ENCODE measurements at regions not wholly inside any gene's neighbourhood (a gene's known extent, or its start where the extent isn't known, plus 50 kb on each side); places are given as distances from the start of the nearest gene placed in this dataset.
"Not testable (repeated sequence)": the region's sequence is repeated elsewhere in the genome, so short reads cannot be mapped to it uniquely, and the experiment has no call there.

- 56 to 59% methylated on average over 2 of the region's 2 CpGs for WGBS, 2 donors
- Histone ChIP-seq H3K36me3 (replicated peaks in 1 of 2; ENCODE audit: insufficient read depth in 1 of 2, low read depth in 2 of 2) (no peaks in the 10 kb centered on the region), H3K27me3 (peaks cover 0 to 2% of the 10 kb centered on the region in 2 donors), H3K27ac (no peak overlapping the region), H3K4me1 (no peaks in the 10 kb centered on the region), H3K4me3 (no peak overlapping the region), H3K9me3 (no peaks in the 10 kb centered on the region)
- intact Hi-C loops (cut with DNase I), result no loop called here
- DNase-seq (no peak), ATAC-seq (no peak)
- TF ChIP-seq POLR2A (IDR thresholded peaks at IDR 0.05), result no peak
- TF ChIP-seq, protein P1, sequence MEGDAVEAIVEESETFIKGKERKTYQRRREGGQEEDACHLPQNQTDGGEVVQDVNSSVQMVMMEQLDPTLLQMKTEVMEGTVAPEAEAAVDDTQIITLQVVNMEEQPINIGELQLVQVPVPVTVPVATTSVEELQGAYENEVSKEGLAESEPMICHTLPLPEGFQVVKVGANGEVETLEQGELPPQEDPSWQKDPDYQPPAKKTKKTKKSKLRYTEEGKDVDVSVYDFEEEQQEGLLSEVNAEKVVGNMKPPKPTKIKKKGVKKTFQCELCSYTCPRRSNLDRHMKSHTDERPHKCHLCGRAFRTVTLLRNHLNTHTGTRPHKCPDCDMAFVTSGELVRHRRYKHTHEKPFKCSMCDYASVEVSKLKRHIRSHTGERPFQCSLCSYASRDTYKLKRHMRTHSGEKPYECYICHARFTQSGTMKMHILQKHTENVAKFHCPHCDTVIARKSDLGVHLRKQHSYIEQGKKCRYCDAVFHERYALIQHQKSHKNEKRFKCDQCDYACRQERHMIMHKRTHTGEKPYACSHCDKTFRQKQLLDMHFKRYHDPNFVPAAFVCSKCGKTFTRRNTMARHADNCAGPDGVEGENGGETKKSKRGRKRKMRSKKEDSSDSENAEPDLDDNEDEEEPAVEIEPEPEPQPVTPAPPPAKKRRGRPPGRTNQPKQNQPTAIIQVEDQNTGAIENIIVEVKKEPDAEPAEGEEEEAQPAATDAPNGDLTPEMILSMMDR (IDR thresholded peaks at IDR 0.05), result no peak
Observed at GRCh38 chr14:86915406-86915805, 1077.6 kb downstream of the GALC start.

DNA sequence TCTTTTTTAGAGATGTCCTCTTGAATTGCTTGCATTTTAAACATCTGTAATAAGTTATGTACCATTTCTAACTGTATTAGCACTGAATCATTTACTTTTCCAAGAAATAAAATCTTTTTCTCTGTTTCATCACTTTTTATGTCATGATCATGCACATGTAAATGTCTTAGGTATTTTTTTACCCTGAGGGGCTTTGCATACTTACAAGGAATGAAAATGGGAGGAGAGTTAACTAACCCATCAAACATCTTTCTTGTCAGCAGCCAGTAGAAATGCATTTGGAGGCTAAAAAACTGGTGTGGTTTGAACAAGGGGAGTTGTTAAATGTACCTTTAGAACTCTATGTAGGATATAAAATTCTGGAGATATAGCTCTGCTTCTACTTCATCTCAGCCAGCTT lies 1080.3 kb downstream of the GALC start:
- no peak for DNase-seq
- no peak for ATAC-seq
- no peak overlapping the region for H3K4me3 ChIP-seq
- no peaks in the 10 kb centered on the region for H3K36me3 ChIP-seq (replicated peaks in 1 of 2; ENCODE audit: insufficient read depth in 1 of 2, low read depth in 2 of 2)
- intact Hi-C loops (cut with DNase I), result no loop called here
- H3K4me1 ChIP-seq, result no peaks in the 10 kb centered on the region
- peaks cover 0 to 3% of the 10 kb centered on the region in 2 donors for H3K27me3 ChIP-seq
- H3K9me3 ChIP-seq, result no peaks in the 10 kb centered on the region
- no peak for TF ChIP-seq POLR2A (IDR thresholded peaks at IDR 0.05)
- TF ChIP-seq, protein P1 (IDR thresholded peaks at IDR 0.05), result no peak
- H3K27ac ChIP-seq, result no peak overlapping the region

GRCh38 chr14:86911486-86911885 lies 1081.5 kb downstream of the GALC start:
- H3K36me3 ChIP-seq (replicated peaks in 1 of 2; ENCODE audit: insufficient read depth in 1 of 2, low read depth in 2 of 2), result no peaks in the 10 kb centered on the region
- no peaks in the 10 kb centered on the region for H3K9me3 ChIP-seq
- no peak for TF ChIP-seq POLR2A (IDR thresholded peaks at IDR 0.05)
- TF ChIP-seq, protein P1 (IDR thresholded peaks at IDR 0.05), result no peak
- DNase-seq (no peak), ATAC-seq (no peak)
- peaks cover 0 to 3% of the 10 kb centered on the region in 2 donors for H3K27me3 ChIP-seq
- no peaks in the 10 kb centered on the region for H3K4me1 ChIP-seq
- intact Hi-C loops (cut with DNase I), result no loop called here
- whole genome bisulfite sequencing, 2 donors, result 82 to 89% methylated on average over 6 of the region's 6 CpGs
- no peak overlapping the region for H3K27ac ChIP-seq
- no peak overlapping the region for H3K4me3 ChIP-seq

DNA sequence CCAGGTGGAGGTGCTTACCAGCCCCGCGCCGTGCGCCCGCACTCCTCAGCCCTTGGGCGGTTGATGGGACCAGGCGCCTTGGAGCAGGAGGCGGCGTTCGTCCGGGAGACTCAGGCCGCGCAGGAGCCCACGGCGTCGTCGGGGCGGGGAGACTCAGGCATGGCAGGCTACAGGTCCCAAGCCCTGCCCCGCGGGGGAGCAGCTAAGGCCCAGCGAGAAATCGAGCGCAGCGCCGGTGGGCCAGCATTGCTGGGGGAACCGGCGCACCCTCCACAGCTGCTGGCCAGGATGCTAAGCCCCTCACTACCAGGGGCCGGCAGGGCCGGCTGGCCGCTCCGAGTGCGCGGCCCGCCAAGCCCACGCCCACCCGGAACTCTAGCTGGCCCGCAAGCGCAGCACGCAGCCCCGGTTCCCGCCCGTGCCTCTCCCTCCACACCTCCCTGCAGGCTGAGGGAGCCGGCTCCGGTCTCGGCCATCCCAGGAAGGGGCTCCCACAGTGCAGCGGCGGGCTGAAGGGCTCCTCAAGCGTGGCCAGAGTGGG lies 1087.5 kb downstream of the GALC start:
- 94 to 97% methylated on average over 32 to 35 of the region's 48 CpGs for WGBS, 2 donors
- H3K9me3 ChIP-seq; H3K4me3 ChIP-seq; H3K27ac ChIP-seq; ATAC-seq; intact Hi-C loops (cut with DNase I); DNase-seq; H3K27me3 ChIP-seq; H3K36me3 ChIP-seq (replicated peaks in 1 of 2; ENCODE audit: insufficient read depth in 1 of 2, low read depth in 2 of 2); H3K4me1 ChIP-seq: not testable (repeated sequence)

DNA sequence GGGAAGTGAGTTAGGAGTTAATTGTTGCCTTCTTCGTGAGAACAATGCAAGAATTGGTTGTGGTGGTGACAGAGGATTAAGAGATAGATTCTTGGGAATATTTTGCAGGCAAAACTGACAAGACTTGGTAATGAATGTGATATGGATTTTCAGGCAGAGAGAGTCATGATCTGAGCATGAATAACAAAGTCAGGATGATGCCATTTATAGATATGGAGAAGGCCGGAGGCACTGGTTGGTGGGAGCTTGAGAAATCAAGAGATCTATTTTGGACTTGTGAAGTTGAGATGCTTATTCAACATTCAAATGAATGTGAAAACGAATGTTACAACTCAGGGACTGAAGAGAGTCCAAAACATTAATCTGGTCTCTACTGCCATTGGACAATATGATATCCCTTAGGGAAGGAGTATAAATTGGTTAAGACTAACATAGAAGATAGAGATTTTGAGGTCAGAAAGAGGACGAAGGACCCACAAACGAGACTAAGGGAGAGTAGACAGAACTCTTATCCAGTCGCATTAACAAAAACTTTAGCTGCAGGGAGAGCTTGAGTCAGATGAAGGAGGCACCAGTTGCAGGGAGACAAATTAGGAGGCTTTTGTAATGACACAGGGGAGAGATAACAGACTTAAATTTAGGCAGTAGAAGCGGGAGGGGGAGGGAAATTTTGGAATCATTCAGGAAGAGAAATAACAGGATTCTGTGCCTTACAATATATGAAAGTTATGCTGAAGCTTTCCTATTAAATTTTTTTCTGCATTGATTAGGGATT lies 1090.6 kb downstream of the GALC start:
- no peaks in the 10 kb centered on the region for H3K36me3 ChIP-seq (replicated peaks in 1 of 2; ENCODE audit: insufficient read depth in 1 of 2, low read depth in 2 of 2)
- no peak for DNase-seq
- H3K4me3 ChIP-seq, result no peak overlapping the region
- no peak overlapping the region for H3K27ac ChIP-seq
- H3K9me3 ChIP-seq, result no peaks in the 10 kb centered on the region
- intact Hi-C loops (cut with DNase I), result no loop called here
- 70 to 75% methylated on average over 7 of the region's 7 CpGs for WGBS, 2 donors
- peaks cover 10% of the 10 kb centered on the region for H3K4me1 ChIP-seq
- TF ChIP-seq, protein P1 (IDR thresholded peaks at IDR 0.05), result no peak
- no peaks in the 10 kb centered on the region for H3K27me3 ChIP-seq
- ATAC-seq, result no peak

Data from body of pancreas (tissue), 4 donors.